ENCODE measurements at regions not wholly inside any gene's neighbourhood (a gene's known extent, or its start where the extent isn't known, plus 50 kb on each side); places are given as distances from the start of the nearest gene placed in this dataset.

DNA sequence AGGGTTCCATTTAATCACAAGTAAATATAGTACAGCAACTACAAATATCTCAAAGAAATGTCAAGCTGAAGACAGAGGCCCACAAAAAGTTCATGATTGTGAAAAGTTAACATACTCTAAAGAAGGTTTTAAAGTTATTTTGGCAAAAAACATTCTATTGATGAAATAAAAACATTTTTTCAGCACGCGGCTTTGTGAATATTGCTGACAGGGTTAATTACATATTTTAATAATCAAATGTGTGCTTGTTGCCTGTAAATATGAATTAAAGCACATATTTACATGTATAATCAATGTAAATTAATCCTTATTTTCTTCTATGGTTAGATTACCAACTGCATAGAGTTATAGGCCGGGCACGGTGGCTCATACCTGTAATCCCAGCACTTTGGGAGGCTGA is 328.1 kb downstream of the MZT1 start:
- no peak overlapping the region for H3K4me3 ChIP-seq (replicated peaks; ENCODE audit: low read depth, low read length)
- TF ChIP-seq, protein P1, sequence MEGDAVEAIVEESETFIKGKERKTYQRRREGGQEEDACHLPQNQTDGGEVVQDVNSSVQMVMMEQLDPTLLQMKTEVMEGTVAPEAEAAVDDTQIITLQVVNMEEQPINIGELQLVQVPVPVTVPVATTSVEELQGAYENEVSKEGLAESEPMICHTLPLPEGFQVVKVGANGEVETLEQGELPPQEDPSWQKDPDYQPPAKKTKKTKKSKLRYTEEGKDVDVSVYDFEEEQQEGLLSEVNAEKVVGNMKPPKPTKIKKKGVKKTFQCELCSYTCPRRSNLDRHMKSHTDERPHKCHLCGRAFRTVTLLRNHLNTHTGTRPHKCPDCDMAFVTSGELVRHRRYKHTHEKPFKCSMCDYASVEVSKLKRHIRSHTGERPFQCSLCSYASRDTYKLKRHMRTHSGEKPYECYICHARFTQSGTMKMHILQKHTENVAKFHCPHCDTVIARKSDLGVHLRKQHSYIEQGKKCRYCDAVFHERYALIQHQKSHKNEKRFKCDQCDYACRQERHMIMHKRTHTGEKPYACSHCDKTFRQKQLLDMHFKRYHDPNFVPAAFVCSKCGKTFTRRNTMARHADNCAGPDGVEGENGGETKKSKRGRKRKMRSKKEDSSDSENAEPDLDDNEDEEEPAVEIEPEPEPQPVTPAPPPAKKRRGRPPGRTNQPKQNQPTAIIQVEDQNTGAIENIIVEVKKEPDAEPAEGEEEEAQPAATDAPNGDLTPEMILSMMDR (IDR thresholded peaks at IDR 0.05; ENCODE audit: low read length, missing control alignments), result no peak
- no peak for DNase-seq (ENCODE audit: low read depth)

DNA sequence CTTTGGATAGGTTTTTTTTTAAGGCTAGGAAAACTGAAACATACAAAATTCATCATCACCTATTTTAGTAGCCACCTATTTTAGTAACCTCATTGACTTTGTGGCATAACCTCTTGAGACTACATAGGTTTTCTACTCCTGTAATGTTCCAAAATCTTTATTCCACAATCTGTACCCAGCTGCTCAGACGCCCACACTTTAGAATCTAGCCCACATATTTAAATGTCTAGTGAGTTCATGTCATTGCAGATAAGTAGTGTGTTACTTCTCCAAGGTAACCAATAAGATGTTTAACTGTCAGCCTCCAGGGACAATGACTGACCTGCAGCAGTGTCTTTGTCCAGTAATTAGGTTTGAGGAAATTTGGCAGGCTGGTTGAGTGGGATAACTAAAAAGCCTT is 330.2 kb downstream of the MZT1 start:
- TF ChIP-seq, protein P1 (IDR thresholded peaks at IDR 0.05; ENCODE audit: low read length, missing control alignments), result no peak
- DNase-seq (ENCODE audit: low read depth), result no peak
- no peak overlapping the region for H3K4me3 ChIP-seq (replicated peaks; ENCODE audit: low read depth, low read length)

DNA sequence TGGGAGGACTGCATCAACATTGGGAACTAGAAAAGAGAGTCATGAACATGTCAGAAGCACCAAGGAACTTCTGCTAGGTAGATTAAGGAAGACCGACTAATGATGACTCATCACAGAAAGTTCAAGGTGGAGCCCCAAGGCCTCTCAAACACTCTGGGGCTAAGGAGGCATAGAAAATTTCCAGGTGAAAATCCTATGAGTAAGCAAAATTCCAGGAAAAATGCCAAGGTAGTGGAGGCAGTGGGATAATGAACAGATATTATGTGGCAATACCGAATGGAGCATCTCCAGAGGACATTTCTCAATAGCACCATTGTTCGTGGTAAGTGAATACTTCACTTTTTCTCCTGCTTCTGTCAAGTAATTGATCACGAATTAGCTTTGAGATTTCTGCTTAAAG is 336.5 kb downstream of the MZT1 start:
- DNase-seq (ENCODE audit: low read depth), result peak; percentile 14
- no peak overlapping the region for H3K4me3 ChIP-seq (replicated peaks; ENCODE audit: low read depth, low read length)
- TF ChIP-seq, protein P1 (IDR thresholded peaks at IDR 0.05; ENCODE audit: low read length, missing control alignments), result no peak

DNA sequence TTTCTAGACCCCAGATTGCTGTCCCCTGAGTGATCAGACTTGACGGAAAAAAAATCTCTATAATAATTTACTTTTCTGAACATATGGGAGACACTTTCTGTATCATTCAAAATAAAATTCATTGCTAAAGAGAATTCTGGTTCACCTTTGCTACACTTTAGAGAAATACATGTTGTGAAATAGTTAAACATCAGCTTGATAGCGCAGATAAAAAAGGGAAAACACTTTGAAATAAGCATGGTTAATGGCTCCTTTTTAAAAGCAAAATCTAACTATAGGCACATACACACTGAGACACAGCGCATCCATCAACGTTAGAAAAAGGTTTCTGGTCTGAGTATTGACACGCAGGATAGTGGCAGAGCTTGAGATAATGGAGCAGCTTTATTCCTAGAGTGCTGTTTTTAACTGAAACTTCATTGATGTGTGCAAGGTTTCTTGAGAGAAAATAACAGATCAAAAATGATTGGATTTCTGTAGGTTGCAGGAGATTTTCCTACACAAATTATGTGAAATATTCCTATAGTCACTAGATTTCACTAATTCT is 341.2 kb downstream of the MZT1 start:
- no peak for DNase-seq (ENCODE audit: low read depth)
- no peak overlapping the region for H3K4me3 ChIP-seq (replicated peaks; ENCODE audit: low read depth, low read length)
- TF ChIP-seq, protein P1 (IDR thresholded peaks at IDR 0.05; ENCODE audit: low read length, missing control alignments), result no peak

DNA sequence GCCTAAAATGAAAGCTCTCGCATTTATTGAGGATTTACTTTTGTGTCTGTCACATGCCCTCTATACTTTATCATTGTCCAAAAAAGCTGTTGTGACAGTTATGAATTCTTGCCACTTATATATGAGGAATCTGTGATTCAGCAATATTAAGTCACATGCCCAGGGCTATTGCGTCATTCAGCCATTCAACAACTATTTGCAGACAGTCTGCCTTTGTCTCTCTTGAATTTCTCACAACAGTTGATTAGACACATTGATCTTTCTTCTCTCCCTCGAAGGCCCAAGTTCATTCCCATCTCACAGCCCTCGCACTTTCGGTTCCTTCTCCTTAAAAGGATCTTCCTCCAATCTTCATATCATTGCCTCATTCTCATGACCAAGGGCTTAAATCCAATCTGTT is 342.6 kb downstream of the MZT1 start:
- peak; percentile 71 for DNase-seq (ENCODE audit: low read depth)
- TF ChIP-seq, protein P1 (IDR thresholded peaks at IDR 0.05; ENCODE audit: low read length, missing control alignments), result no peak
- no peak overlapping the region for H3K4me3 ChIP-seq (replicated peaks; ENCODE audit: low read depth, low read length)

DNA sequence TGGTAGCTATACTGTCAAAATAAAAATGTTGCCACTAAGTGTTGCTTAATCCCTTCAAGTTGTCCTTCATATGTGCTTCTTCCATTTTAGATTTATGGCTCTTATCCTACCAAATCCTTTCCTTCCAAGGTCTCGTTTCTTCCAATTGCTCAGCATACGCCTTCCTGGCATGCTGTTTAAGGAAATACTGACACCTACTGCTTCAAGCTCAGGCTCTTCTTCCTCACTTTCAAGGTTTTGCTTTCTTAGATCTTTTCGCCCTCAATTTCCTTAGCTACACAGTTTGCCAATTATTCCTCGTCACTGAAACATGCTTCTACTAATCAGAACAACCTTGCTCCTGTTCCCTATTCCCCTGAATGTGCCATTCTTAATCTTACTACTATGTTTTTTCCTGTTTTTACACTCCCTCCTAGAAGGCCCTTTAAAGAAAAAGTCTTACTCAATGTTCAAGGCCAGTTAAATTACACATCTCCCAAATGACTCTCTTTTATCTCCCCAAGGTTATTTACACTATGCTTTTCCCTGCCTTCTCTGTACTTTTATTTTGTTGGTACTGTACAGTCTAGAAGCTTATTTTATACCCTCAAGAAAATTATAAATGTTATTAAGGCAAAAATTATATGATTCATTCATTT is 343.1 kb downstream of the MZT1 start:
- no peak overlapping the region for H3K4me3 ChIP-seq (replicated peaks; ENCODE audit: low read depth, low read length)
- DNase-seq (ENCODE audit: low read depth), result peak; percentile 10
- TF ChIP-seq, protein P1 (IDR thresholded peaks at IDR 0.05; ENCODE audit: low read length, missing control alignments), result no peak

DNA sequence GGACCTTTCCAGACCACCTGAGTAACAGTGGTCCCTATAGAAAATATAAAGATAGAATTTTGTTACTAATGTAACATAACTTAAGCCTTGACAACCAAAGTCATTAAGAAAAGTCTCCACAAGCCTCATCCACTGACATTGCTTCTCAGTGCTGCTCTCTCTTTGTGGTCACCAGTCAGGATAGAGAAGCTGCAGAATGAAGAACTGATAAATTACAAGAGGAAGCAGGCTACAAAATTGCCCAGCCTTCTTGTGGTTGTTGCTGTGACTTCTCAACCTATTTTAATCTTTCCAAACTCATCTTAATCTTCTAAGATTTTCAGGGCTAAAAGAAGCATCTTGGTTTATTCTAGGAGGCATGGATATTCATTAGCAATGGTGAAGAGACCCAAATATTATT is 343.8 kb downstream of the MZT1 start:
- no peak overlapping the region for H3K4me3 ChIP-seq (replicated peaks; ENCODE audit: low read depth, low read length)
- no peak for DNase-seq (ENCODE audit: low read depth)
- TF ChIP-seq, protein P1 (IDR thresholded peaks at IDR 0.05; ENCODE audit: low read length, missing control alignments), result no peak

Data from fibroblast of pulmonary artery (primary cell).